A172 (cell line): ENCODE measurements at regions not wholly inside any gene's neighbourhood (a gene's known extent, or its start where the extent isn't known, plus 50 kb on each side); places are given as distances from the start of the nearest gene placed in this dataset.
"Not testable (repeated sequence)": the region's sequence is repeated elsewhere in the genome, so short reads cannot be mapped to it uniquely, and the experiment has no call there.

Source experiments
- DNase-seq: peaks from one replicate; pipeline ENCODE4 v3.0.0-alpha.2; 2015; ENCODE audit warnings: low spot score

DNA sequence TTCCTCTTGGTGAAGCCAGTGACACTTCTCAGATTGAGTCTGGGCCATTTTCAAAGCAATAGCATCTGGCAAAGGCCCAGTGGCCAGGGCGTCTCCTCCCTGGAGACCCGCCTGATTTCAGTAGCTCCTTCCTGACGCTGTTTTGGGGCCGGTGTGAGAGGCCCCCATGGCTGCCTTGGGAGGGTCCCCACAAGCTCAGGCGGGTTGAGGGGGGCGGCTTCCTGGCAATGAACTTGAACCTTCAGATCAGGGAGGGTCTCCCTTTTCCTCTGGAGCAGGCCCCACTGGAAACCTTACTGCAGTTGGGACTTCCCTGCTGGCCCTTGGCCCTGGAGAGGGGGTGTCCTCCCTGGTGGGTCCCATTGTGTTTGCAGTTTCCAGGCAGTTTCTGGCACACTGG is 121.2 kb downstream of the CRYAA start:
- DNase-seq = no peak

DNA sequence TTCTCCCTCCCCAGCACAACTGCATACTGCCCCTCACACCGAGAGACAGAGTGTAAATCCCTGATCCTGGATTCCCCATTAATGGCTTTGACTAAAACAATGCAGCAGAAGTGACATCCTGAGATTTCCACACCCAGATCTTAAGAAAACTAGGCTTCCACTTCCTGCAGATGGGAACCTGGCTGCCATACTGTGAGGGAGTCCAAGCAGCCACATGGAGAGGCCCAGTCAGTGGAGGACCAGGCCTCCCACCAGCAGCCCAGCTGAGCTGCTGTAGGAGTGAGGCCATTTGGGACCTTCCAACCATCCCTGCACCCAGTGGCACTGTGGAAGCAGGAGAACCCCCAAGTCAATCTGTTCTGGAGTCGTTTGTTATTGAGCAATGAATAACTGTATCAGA is 120.6 kb downstream of the CRYAA start:
- DNase-seq = no peak

DNA sequence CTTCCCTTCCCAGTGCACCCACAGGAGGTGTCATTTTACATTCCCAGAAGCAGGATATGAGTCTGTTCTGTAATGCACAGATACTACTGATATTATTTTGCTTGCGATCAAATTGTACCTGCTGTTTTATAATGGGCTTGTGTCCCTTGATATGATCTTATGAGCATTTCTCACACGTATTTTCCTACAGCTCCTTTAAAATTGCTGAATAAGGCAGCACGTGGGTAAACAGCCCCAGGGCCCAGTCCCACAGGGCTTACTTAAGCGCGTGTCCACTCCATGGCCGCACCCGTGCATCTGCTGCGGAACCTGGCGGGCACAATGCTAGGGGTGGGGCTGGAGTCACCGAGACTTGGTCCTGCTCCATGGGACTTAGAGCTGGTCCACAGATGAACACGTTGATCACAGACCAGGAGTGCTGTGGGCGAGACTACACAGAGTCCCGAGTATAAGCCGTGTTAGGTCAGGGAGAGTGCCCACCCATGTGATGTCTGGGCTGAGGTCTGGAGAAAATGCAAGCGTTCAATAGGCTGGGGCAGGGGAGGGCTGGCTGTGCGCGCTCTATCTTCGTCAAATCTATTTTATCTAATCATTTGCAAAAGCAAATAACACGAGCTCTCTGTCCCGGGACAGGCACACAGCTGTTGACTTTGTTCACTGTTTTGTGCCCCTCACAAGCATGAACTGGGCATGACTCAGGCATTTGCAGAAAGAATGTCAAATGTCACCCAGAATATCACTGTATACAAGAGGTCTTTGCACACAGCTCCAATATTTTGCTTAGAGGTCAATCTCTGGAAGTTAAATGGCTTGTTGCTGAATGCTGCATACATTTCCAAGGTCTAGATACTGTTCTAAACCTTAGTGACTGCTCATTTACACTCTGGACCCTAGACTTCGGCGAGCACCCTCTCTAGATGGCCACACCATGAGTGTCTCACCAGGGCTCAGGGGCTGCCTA is 119.3 kb downstream of the CRYAA start:
- no peak for DNase-seq

DNA sequence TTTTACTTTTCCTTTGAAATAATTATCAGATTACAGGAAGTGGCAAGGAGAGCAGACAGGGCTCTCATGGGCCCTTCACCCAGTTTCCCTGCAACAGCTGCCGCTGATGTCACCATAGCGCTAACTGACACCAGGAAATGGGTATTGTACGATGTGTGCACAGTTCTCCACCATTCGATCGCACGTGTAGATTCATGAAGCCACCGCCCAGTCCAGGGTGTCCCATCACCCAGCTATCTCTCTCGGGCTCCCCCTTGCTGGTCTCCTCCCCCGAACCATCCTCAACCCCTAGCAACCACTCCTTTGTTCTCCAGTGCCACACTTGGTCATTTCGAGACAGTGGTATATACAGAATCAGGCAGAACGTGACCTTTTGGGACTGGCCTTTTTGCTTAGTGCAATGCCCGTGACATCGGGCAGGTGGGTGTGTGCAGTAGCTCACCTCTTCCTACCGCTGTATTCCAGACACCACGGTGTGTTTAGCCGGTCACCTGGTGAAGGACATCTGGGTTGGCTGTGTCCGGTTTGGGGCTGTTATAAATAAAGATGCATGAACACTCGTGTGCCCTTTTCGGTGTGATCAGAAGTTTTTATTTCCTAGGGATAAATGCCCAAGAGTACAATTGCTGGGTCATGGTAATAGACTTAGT is 118.4 kb downstream of the CRYAA start:
- DNase-seq = peak; percentile 46

DNA sequence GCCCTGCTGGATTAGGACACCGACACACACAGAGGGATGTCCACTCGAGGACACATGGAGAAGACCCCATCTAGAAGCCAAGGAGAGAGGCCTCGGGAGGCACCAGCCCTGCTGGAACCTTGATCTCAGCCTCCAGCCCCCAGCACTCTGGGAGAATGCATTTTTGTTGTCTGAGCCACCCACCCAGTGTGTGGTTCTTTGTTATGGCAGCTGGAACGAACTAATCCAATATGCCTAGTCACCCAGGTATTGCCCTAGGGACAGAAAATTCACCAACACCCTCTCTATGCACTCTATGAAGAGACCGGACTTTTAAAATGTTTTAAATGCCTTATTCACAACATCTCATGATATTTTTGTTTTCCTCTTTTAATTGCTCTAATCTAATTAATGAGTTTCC is 117.4 kb downstream of the CRYAA start:
- no peak for DNase-seq

DNA sequence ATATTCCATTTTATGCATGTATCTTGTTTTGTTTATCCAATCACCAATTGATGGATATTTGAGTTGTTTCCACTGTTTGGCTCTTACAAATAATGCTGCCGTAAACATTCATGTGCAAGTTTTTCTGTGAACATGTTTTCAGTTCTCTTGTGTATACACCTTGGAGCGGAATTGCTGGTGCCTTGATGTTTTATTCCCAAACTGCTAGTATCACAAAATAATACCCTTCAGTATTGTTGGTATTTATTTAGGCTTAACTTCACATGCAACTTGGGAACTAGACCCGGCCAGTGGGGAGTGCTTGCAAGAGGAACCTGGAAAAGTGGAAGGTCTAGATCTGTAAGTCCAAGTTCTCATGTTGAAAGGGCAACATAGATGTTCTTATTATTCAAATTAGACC is 115.9 kb downstream of the CRYAA start:
- DNase-seq = no peak

DNA sequence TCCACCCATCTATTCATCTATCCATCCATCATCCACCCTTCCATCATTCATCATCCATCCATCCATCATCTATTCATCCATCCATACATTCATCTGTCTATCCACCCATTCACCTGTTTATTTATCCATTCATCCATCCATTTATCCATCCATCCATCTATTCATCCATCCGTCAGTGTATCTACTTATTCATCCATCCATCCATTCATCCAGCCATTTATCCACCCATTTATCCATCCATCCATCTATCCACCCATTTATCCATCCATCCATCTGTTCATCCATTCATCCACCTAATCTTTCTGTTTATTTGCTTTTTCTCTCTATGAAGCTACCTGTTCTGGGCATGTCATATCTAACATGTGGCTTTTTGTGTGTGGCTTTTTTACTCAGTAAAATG is 115.4 kb downstream of the CRYAA start:
- no peak for DNase-seq

DNA sequence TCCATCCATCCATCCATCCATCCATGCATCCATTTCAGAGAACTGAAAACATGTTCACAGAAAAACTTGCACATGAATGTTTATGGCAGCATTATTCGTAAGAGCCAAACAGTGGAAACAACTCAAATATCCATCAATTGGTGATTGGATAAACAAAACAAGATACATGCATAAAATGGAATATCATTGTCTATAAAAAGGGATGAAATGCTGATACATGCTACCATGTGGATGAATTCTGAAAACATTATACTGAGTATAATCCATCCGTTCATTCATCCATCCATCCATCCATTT is 115.1 kb downstream of the CRYAA start:
- not testable (repeated sequence) for DNase-seq

DNA sequence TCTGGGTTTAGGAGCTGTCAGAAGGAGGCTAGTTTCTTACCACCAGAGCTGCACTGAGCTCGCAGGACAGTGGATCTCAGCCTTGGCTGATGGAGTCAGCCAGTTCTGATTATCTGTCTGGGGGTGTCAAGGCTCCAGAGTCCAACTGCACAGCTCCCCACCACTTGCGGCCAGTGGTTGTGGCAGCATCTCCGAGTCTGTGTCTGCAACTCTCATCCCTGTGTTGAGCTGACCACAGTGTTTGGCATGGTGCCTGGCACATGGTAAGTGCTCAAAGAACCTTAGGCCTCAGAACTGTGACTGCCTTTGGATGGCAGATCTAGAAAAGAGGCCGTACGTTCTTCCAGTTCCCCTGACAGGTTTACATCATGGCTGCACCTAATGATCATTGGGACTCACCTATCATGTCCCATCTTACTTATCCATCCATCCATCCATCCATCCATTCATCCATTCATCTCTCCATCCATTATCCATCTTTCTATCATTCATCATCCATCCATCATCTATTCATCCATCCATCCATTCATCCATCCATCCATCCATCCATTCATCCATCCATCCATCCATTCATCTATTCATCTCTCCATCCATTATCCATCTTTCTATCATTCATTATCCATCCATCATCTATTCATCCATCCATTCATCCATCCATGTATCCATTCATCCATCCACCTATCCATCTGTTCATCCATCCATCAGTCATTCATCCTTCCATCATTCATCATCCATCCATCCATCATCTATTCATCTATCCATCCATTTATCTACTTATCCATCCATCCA is 114.5 kb downstream of the CRYAA start:
- no peak for DNase-seq

DNA sequence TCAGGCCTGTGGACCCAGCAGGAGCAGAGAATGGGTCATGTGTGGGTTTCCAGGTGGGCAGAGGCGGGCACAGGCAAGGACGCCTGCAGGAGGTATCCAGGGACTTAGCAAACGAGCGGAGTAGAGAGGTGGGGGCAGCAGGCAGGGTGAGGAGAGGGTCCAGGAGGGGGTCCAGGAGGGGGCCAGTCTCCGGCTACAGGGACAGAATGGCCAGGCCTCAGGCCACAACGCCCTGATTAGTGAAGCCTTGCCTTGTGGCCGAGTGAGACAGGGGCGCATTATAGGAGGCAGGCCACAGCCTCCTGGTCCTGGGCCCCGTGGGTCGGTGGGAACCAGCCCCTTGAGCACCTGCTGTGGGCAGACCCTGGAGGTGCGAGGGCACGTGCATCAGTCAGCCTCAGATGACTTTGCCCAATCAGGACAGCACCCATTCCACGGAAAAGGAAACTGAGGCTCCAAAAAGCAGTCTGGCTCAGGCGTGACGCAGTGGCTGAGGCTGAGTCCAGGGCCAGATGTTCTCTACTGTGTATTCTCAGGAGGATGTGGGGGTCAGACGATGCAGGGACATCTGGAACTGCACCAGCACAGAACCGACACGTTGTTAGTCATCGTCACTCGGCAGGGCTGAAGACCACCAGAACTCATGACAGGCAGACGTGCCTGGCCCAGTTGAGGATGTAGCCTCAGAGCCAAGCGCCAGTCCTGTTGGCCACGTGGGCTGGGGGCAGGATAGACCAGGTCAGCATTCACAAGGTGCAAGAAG is 113.7 kb downstream of the CRYAA start:
- DNase-seq = no peak

DNA sequence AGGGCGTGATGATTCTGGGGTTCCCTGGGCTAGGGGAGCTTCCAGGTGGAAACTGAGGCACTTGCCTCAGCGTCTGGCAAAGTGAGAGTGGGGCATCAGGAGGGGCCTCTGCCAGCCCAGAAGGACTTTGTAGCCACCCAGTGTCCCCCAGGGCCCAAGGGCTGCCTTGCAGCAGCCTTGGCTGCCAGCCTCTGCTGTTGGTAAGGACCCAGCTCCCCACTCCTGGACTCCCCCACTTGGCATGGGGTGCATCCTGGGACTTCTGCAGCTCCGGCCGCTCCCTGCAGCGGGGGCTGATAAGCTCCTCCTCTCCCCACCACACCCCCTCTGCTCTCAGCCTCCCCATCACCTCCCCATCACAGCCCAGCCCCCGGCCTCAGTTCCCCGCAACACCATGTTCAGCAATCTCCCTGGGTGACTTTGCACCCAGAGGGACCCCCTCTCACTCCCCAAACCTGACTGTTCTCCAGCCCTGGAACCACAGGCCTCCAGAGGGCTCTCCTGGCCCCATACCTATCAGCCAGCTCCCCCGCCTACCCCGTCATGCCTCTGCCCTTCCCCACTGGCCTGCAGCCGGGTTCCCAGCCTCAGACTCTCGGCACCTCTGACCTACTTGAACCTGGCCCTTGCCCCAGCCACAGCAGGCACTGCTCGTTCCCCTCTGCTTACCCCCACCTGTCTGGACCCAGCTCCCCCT is 113.0 kb downstream of the CRYAA start:
- DNase-seq = no peak

DNA sequence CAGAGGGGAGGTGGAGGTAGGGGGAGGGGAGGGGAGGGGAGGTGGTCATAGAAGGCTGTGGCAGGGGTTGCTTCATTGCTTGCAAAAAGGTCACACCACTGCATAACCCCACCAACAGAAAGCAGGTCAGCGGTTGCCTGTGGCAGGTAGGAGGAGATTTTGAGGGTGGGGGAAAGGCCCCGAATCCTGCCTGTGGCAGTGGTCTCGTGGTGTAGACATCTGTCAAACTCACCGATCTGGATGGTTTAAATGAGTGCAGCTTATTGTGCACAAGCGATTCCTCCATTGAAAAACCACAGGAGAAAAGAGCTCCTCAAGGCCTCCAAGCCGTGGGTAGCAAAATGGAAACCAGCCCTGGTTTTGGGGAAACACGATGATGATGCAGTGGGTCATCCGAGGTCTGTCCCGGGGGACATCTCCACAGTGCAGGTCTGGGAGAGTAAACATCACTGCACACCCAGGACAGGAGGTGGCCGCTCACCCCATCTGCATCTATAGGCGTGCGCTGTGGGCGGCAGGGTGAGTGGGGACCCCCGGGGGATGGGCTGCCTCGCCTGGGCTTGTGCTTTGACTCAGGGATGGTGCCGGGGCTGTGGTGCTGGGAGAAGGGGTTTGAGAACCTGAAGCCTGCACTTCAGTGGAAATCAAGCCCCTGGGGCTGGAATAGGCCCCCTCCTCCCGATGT is 112.3 kb downstream of the CRYAA start:
- DNase-seq = no peak

DNA sequence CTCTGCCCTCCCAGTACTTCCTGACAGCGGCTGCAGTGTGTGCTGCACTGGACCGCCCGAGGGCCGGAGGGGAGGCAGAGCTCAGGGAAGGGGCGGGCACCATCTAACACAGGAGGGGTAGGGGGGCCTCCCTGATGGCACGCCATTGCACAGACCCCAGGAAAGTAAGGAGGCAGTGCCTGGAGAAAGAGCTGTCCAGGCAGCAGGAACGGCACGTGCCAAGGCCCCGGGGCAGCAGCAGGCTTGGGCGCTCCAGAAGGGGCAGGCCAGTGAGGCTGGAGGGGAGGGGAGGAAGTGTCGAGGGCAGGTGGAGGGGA is 110.7 kb downstream of the CRYAA start:
- DNase-seq = no peak

DNA sequence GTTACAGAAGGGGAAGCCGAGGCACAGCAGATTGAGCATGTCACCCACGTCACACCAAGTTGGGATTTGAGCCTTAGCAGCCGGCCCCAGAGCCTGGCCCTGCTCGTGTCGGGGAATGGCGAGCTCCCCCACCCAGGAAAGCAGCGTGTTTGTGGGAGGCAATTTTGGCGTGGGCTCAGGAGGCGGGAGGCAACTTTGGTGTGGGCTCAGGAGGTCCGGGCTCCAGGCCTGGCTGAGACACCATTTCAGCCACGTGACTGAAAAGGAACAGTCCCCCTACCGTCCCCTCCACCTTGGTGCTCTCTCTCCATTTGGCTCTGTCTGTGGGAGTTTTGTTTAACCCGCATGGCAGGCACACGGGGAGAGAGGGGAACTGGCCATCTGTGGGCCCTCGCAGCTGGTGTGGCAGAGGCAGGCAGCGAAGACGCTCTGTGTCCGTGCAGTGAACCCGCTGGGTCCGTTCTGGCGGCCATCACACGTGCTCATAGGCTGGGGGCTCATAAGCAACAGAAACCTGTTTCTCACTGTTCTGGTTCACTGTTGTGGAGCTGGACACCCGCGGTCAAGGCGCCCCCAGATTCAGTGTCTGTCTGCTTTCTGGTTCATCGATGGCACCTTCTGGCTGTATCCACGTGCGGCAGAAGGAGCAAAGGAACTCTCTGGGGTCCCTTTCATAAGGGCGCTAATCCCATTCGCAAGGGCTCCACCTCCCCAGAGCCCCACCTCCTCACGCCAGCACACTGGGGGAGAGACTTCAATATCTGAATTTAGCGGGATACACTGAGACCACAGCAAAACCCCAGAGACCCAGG is 110.2 kb downstream of the CRYAA start:
- no peak for DNase-seq

DNA sequence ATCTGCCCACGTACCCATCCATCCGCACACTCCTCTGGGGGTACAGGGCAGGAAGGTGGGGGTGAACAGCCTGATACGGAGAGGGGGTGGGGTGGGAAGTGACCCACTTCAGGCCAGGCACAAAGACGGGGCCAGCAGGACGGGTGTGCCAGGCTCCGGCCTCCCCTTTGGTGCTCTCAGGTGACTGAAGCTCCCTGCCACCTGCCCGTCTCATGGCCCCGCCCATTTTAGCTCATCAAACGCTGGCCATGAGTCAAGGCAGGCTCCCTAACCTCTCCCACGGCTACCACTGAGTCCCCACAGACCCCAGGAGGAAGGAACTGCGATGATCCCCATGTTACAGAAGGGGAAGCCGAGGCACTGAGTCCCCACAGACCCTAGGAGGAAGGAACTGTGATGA is 109.6 kb downstream of the CRYAA start:
- no peak for DNase-seq

DNA sequence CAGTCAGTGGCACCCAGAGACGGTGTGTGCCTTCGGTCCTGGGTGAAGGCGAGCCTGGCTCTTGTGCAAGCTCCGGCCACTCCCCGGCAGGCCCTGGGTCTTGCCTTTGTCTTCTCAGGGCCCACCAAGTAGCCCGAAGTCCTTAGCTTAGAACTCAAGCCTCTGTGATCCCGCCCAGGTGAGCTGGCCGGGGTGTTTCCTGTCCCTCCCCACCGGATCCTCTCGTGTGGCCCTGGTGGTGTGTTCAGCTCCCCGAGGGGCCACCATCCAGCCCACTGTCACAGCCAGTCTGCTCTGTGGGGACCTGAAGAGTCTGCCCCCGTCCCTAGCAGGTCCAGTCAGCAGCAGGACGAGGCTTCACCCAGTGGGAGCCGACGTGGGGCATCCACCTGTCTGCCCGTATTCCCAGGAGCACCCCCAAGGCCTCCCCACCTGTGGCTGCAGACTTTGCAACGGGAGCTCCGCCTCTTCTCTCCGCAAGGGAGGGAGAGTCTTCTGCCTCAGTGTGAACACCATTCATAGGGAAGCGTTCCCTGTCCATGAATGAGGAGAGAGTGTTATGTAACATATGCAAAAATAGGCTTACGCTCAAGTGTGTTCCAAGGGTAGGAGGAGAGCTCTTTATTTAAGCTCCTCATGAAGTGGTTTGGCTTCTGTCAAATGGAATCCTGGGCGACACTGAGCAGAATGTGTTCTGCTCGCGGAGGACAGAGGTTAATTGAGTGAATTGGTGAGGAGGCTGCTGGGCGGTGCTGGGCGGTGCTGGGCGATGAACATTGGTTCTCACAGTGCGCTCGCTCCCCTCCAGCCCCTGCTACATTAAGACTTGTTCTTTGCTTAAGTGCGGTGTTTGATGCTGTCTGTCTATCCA is 108.9 kb downstream of the CRYAA start:
- no peak for DNase-seq

DNA sequence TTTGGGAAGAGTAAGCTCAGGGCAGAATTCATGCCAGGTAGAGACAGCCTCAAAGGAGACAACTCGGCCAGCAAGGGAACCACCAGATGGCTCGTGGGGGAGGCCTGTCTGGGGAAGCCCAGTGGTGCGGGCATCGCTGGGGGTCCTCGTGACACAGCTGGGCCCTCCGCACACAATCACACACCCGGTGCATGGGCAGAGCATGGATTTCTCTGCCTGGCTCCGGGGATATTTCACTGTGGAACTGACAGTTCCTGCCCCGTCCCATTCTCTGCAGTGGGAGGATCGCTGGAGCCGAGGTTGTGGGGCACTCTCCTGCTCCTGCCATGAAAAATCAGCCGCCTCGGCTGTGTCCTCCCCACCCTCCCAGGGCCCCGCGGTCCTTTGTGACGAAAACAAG is 108.0 kb downstream of the CRYAA start:
- no peak for DNase-seq

DNA sequence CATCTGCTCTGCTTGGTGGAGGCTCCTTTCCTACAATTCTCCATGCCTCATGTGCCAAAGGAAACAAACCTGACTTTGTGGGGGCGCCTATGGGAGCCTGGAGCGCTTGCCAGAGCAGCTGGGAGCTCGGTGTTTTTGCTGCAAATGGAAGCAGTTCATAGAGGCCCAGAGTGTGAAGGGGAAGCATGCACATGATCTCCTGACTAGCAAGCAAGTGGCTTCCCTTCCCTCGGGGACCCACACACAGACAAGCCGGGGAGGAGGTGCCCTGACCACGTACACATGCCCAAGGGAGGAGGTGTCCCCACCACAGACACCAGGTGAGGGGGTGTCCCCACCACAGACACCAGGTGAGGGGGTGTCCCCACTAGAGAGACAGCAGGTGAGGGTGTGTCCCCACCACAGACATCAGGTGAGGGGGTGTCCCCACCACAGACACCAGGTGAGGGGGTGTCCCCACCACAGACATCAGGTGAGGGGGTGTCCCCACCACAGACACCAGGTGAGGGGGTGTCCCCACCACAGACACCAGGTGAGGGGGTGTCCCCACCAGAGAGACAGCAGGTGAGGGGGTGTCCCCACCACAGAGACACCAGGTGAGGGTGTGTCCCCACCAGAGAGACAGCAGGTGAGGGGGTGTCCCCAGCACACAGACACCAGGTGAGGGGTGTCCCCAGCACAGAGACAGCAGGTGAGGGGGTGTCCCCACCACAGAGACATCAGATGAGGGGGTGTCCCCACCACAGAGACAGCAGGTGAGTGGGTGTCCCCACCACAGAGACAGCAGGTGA is 106.8 kb downstream of the CRYAA start:
- DNase-seq = no peak
